Superior temporal gyrus (tissue), 1 donor: ENCODE measurements at regions not wholly inside any gene's neighbourhood (a gene's known extent, or its start where the extent isn't known, plus 50 kb on each side); places are given as distances from the start of the nearest gene placed in this dataset.
A peak's percentile ranks its signal among the peaks of the same experiment; 100 is the strongest.

ENCODE experiments used
- DNase-seq: peaks from one replicate; pipeline ENCODE4 v3.0.0-alpha.2; 2016; ENCODE audit errors: extremely low spot score

GRCh38 chr12:127722611-127723010, 544.4 kb upstream of the TMEM132C start:
- DNase-seq = no peak

GRCh38 chr12:127723251-127723650, 543.7 kb upstream of the TMEM132C start:
- DNase-seq = no peak

- peak; percentile 13 for DNase-seq
These were observed 540.2 kb upstream of the TMEM132C start for GRCh38 chr12:127726671-127727315.

- no peak for DNase-seq
These were observed 538.7 kb upstream of the TMEM132C start for GRCh38 chr12:127728285-127728684.

GRCh38 chr12:127728729-127729128, 538.2 kb upstream of the TMEM132C start:
- no peak for DNase-seq

- DNase-seq = no peak
These were observed 537.6 kb upstream of the TMEM132C start for GRCh38 chr12:127729381-127729780.

- no peak for DNase-seq
These were observed 535.3 kb upstream of the TMEM132C start for GRCh38 chr12:127731657-127732056.

GRCh38 chr12:127742231-127742630, 524.7 kb upstream of the TMEM132C start:
- DNase-seq = no peak

- no peak for DNase-seq
These were observed 521.3 kb upstream of the TMEM132C start for GRCh38 chr12:127745469-127746212.

- DNase-seq = no peak
These were observed 517.6 kb upstream of the TMEM132C start for GRCh38 chr12:127749416-127749815.

GRCh38 chr12:127750076-127750840, 516.7 kb upstream of the TMEM132C start:
- DNase-seq = no peak

GRCh38 chr12:127752802-127753201, 514.2 kb upstream of the TMEM132C start:
- DNase-seq = no peak

- DNase-seq = no peak
These were observed 506.6 kb upstream of the TMEM132C start for GRCh38 chr12:127760357-127760756.

- no peak for DNase-seq
These were observed 506.0 kb upstream of the TMEM132C start for GRCh38 chr12:127760996-127761395.

GRCh38 chr12:127761880-127762279, 505.1 kb upstream of the TMEM132C start:
- peak; percentile 63 for DNase-seq

GRCh38 chr12:127767656-127768055, 499.3 kb upstream of the TMEM132C start:
- no peak for DNase-seq

- no peak for DNase-seq
These were observed 496.9 kb upstream of the TMEM132C start for GRCh38 chr12:127770118-127770517.

- no peak for DNase-seq
These were observed 495.4 kb upstream of the TMEM132C start for GRCh38 chr12:127771546-127771945.

GRCh38 chr12:127773520-127773919, 493.4 kb upstream of the TMEM132C start:
- no peak for DNase-seq

GRCh38 chr12:127774828-127775227, 492.1 kb upstream of the TMEM132C start:
- DNase-seq = no peak

- no peak for DNase-seq
These were observed 487.5 kb upstream of the TMEM132C start for GRCh38 chr12:127779301-127780045.

GRCh38 chr12:127780881-127781280, 486.1 kb upstream of the TMEM132C start:
- DNase-seq = no peak
